Neural progenitor cell (in vitro differentiated cells): ENCODE measurements at regions not wholly inside any gene's neighbourhood (a gene's known extent, or its start where the extent isn't known, plus 50 kb on each side); places are given as distances from the start of the nearest gene placed in this dataset.

Experiments used
- DNase-seq: peaks from one replicate; pipeline ENCODE4 v3.0.0-alpha.2; 2016; ENCODE audit warnings: low spot score
- H2AFZ ChIP-seq: fragments of 200-600 bp; sonication (generic); replicated peaks from 2 replicates; pipeline ENCODE4 v1.6.1; 2016; ENCODE audit warnings: antibody characterized with exemption
- H3F3A ChIP-seq: fragments of 200-600 bp; sonication (generic); 2 replicates; pipeline ENCODE4 v1.6.1; 2016; ENCODE audit warnings: antibody characterized with exemption, low read depth
- H3K27ac ChIP-seq: fragments of 200-600 bp; sonication (generic); 2 replicates; pipeline ENCODE4 v1.5.1; 2016; ENCODE audit warnings: mild to moderate bottlenecking
- H3K27me3 ChIP-seq: fragments of 200-600 bp; sonication (generic); 2 replicates; pipeline ENCODE4 v1.6.1; 2016; ENCODE audit warnings: mild to moderate bottlenecking, moderate library complexity
- H3K36me3 ChIP-seq: fragments of 200-600 bp; sonication (generic); 2 replicates; pipeline ENCODE4 v1.5.1; 2016
- H3K4me1 ChIP-seq: fragments of 200-600 bp; sonication (generic); 2 replicates; pipeline ENCODE4 v1.6.1; 2016; ENCODE audit warnings: mixed run types
- H3K4me2 ChIP-seq: fragments of 200-600 bp; sonication (generic); 2 replicates; pipeline ENCODE4 v1.6.1; 2016
- H3K4me3 ChIP-seq: fragments of 200-600 bp; sonication (generic); 2 replicates; pipeline ENCODE4 v1.5.1; 2016
- H3K79me2 ChIP-seq: fragments of 200-600 bp; sonication (generic); 2 replicates; pipeline ENCODE4 v1.6.1; 2016; ENCODE audit warnings: low read depth
- H3K9ac ChIP-seq: fragments of 200-600 bp; sonication (generic); 2 replicates; pipeline ENCODE4 v1.6.1; 2016
- H3K9me3 ChIP-seq: fragments of 200-600 bp; sonication (generic); 2 replicates; pipeline ENCODE4 v1.5.1; 2016; ENCODE audit warnings: low read depth
- H4K20me1 ChIP-seq: fragments of 200-600 bp; sonication (generic); 2 replicates; pipeline ENCODE4 v1.6.1; 2016; ENCODE audit warnings: low read depth
- H3K27ac Mint-ChIP-seq: 3 replicates; pipeline ENCODE4 v1.8.0; 2021; ENCODE audit warnings: mixed read lengths
- H3K27me3 Mint-ChIP-seq: 2 replicates; pipeline ENCODE4 v1.8.0; 2022; ENCODE audit warnings: low read depth, mild to moderate bottlenecking, inconsistent platforms, moderate library complexity, mixed read lengths; ENCODE audit not compliant: insufficient read depth
- H3K36me3 Mint-ChIP-seq: 3 replicates; pipeline ENCODE4 v1.8.0; 2021; ENCODE audit warnings: mixed read lengths
- H3K4me1 Mint-ChIP-seq: 3 replicates; pipeline ENCODE4 v1.8.0; 2021; ENCODE audit warnings: mixed read lengths
- H3K4me3 Mint-ChIP-seq: 3 replicates; pipeline ENCODE4 v1.8.0; 2021; ENCODE audit warnings: mild to moderate bottlenecking, moderate library complexity, mixed read lengths
- H3K9me3 Mint-ChIP-seq: 3 replicates; pipeline ENCODE4 v1.8.0; 2020; ENCODE audit warnings: mixed read lengths
- EZH2 ChIP-seq: fragments of 200-600 bp; sonication (generic); IDR thresholded peaks from 2 replicates; pipeline ENCODE4 v1.6.1; 2017; ENCODE audit warnings: antibody characterized with exemption, mild to moderate bottlenecking, moderate library complexity
- EZH2phosphoT487 ChIP-seq: fragments of 200-600 bp; sonication (generic); IDR thresholded peaks from 2 replicates; pipeline ENCODE4 v1.6.1; 2017; ENCODE audit warnings: antibody characterized with exemption
- TF ChIP-seq, protein P1 (sequence below): fragments of 200-600 bp; sonication (generic); IDR thresholded peaks from 2 replicates; pipeline ENCODE4 v1.5.1; 2017; ENCODE audit warnings: antibody characterized with exemption, mild to moderate bottlenecking

DNA sequence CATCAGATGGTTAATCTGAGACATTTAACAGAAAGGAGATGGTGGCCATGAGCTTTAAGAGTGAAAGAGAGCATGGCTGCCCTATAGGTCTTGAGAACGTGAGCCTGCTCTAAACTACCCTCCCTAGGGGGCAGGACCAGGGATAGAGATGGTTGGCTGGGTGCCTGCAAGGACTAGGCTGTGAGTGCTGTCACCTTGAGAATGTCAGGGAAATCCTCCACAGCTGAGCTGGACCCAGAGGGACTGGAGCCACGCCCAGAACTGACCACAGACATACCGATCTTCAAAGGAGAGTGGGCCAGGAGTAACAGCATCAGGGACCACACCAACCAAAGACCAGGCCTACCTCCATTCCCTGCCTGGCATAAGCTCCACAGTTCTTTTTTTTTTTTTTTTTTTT lies 53.6 kb upstream of the UBE2E1 start:
- Histone ChIP-seq H3F3A (peaks cover 3% of the 10 kb centered on the region), H3K27ac (no peak overlapping the region), H4K20me1 (no peaks in the 10 kb centered on the region), H3K9ac (no peak overlapping the region), H3K27me3 (no peaks in the 10 kb centered on the region), H3K4me3 (no peak overlapping the region), H3K36me3 (no peaks in the 10 kb centered on the region), H3K4me1 (peaks cover 27% of the 10 kb centered on the region), H3K9me3 (no peaks in the 10 kb centered on the region), H3K79me2 (no peaks in the 10 kb centered on the region), H2AFZ (peak overlapping the region; percentile 69), H3K4me2 (peak overlapping the region; percentile 74)
- TF ChIP-seq EZH2phosphoT487 (no peak), EZH2 (no peak)
- TF ChIP-seq, protein P1, sequence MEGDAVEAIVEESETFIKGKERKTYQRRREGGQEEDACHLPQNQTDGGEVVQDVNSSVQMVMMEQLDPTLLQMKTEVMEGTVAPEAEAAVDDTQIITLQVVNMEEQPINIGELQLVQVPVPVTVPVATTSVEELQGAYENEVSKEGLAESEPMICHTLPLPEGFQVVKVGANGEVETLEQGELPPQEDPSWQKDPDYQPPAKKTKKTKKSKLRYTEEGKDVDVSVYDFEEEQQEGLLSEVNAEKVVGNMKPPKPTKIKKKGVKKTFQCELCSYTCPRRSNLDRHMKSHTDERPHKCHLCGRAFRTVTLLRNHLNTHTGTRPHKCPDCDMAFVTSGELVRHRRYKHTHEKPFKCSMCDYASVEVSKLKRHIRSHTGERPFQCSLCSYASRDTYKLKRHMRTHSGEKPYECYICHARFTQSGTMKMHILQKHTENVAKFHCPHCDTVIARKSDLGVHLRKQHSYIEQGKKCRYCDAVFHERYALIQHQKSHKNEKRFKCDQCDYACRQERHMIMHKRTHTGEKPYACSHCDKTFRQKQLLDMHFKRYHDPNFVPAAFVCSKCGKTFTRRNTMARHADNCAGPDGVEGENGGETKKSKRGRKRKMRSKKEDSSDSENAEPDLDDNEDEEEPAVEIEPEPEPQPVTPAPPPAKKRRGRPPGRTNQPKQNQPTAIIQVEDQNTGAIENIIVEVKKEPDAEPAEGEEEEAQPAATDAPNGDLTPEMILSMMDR: no peak
- Mint-ChIP-seq H3K27ac (peak overlapping the region; percentile 60), H3K36me3 (no peaks in the 10 kb centered on the region), H3K27me3 (peaks cover 4% of the 10 kb centered on the region), H3K9me3 (no peaks in the 10 kb centered on the region), H3K4me1 (peaks cover 28% of the 10 kb centered on the region), H3K4me3 (no peak overlapping the region)
- no peak for DNase-seq

DNA sequence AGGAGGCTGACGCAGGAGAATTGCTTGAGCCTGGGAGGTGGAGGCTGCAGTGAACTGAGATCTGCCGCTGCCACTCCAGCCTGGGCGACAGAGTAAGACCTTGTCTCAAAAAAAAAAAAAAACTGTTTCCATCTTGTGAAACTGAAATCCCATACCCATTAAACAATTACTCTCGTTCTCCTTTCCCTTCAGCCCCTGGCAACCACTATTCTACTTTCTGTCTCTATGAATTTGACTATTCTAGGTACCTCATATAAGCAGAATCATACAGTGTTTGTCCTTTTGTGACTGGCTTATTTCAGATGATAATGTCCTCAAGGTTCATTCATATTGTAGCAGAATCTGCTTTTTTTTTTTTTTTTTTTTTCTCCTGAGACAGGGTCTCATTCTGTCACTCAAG lies 51.5 kb upstream of the UBE2E1 start:
- H4K20me1 ChIP-seq: no peaks in the 10 kb centered on the region
- no peaks in the 10 kb centered on the region for H3K36me3 ChIP-seq
- Mint-ChIP-seq H3K4me1 (peaks cover 25% of the 10 kb centered on the region), H3K27me3 (peaks cover 4% of the 10 kb centered on the region), H3K4me3 (no peak overlapping the region), H3K27ac (no peak overlapping the region), H3K36me3 (no peaks in the 10 kb centered on the region), H3K9me3 (no peaks in the 10 kb centered on the region)
- no peaks in the 10 kb centered on the region for H3K9me3 ChIP-seq
- peaks cover 3% of the 10 kb centered on the region for H3F3A ChIP-seq
- no peak overlapping the region for H2AFZ ChIP-seq
- H3K4me1 ChIP-seq: peaks cover 16% of the 10 kb centered on the region
- no peak for DNase-seq
- H3K27ac ChIP-seq: no peak overlapping the region
- no peak overlapping the region for H3K4me3 ChIP-seq
- no peak overlapping the region for H3K9ac ChIP-seq
- no peaks in the 10 kb centered on the region for H3K79me2 ChIP-seq
- TF ChIP-seq EZH2 (no peak), EZH2phosphoT487 (no peak)
- TF ChIP-seq, protein P1: no peak
- H3K27me3 ChIP-seq: no peaks in the 10 kb centered on the region
- H3K4me2 ChIP-seq: no peak overlapping the region
